Endothelial cell of umbilical vein (primary cell): ENCODE measurements at regions not wholly inside any gene's neighbourhood (a gene's known extent, or its start where the extent isn't known, plus 50 kb on each side); places are given as distances from the start of the nearest gene placed in this dataset.

ENCODE experiments used
- BruUV-seq: library from RNA; stranded (reverse); fragments of 400-500 nt; replicated peaks from 2 replicates; lab custom pipeline; 2021; lab: Mats Ljungman, UMichigan
- CTCF ChIA-PET: fragments of 300-600, 350-600 bp; sonication (Branson Sonifier 250); formaldehyde crosslinking; loops from one replicate; lab custom pipeline; 2021; ENCODE audit warnings: antibody characterized with exemption, inconsistent platforms; lab: Charles Lee
- POLR2A ChIA-PET: fragments of 300-600, 350-600 bp; sonication (Branson Sonifier 250); formaldehyde crosslinking; loops from one replicate; lab custom pipeline; 2021; ENCODE audit warnings: antibody characterized with exemption, inconsistent platforms; lab: Charles Lee
- DNase-seq: peaks from one replicate; pipeline ENCODE4 v3.0.0-alpha.2; 2011; ENCODE audit warnings: low read depth, low spot score
- FAIRE-seq: peaks from 2 replicates; lab custom pipeline; 2011; peaks lifted over from hg19 to GRCh38; lab: Jason Lieb, UNC
- H2AFZ ChIP-seq: 2 replicates; pipeline ENCODE4 v1.6.0; 2012; ENCODE audit warnings: low read depth, low read length, control low read depth, inconsistent platforms
- H3K27ac ChIP-seq: 2 replicates; pipeline ENCODE4 v1.5.1; 2011; ENCODE audit warnings: low read depth, mild to moderate bottlenecking, control low read depth, low read length, moderate library complexity; ENCODE audit not compliant: insufficient read depth
- H3K27me3 ChIP-seq, 2 experiments: 2 replicates each; pipeline versions ENCODE4 v1.6.0 to v1.6.1; 2011; ENCODE audit warnings: low read length in 2 of 2, mixed read lengths in 1 of 2; ENCODE audit not compliant: control insufficient read depth in 2 of 2, insufficient read depth in 2 of 2
- H3K36me3 ChIP-seq, 2 experiments: 2 replicates in 1 of 2; 3 replicates in 1 of 2; pipeline ENCODE4 v1.5.1; 2011; ENCODE audit warnings: low read length in 2 of 2, mild to moderate bottlenecking in 1 of 2, moderate library complexity in 1 of 2; ENCODE audit not compliant: control insufficient read depth in 2 of 2, insufficient read depth in 2 of 2; ENCODE audit errors: extremely low read depth in 1 of 2
- H3K4me1 ChIP-seq: 3 replicates; pipeline ENCODE4 v1.5.1; 2011; ENCODE audit warnings: mild to moderate bottlenecking, low read length; ENCODE audit not compliant: control insufficient read depth, insufficient read depth; ENCODE audit errors: extremely low read depth
- H3K4me2 ChIP-seq: 2 replicates; pipeline ENCODE4 v1.6.1; 2011; ENCODE audit warnings: low read length, control low read depth, mixed read lengths; ENCODE audit not compliant: insufficient read depth
- H3K4me3 ChIP-seq, 3 experiments: fragments of 200-600 bp in 1 of 3; sonication (generic), shearing (Covaris generic) in 1 of 3; replicated peaks in 1 of 3; 2 replicates each; pipeline ENCODE4 v1.5.1; 2011 to 2016; ENCODE audit warnings: control low read depth in 3 of 3, low read length in 3 of 3, mild to moderate bottlenecking in 2 of 3, inconsistent platforms in 1 of 3, low read depth in 1 of 3, moderate library complexity in 1 of 3; ENCODE audit not compliant: insufficient read depth in 1 of 3
- H3K79me2 ChIP-seq: 2 replicates; pipeline ENCODE4 v1.6.0; 2012; ENCODE audit warnings: low read length, inconsistent platforms; ENCODE audit not compliant: control insufficient read depth, insufficient read depth
- H3K9ac ChIP-seq: replicated peaks from 2 replicates; pipeline ENCODE3; 2011; ENCODE audit warnings: low read length, control low read depth; ENCODE audit not compliant: insufficient read depth; ENCODE audit errors: extremely low read depth
- H3K9me1 ChIP-seq: replicated peaks from 3 replicates; pipeline ENCODE4 v1.6.0; 2011; ENCODE audit warnings: mild to moderate bottlenecking, low read length; ENCODE audit not compliant: control insufficient read depth, insufficient read depth; ENCODE audit errors: extremely low read depth
- H3K9me3 ChIP-seq: replicated peaks from 2 replicates; pipeline ENCODE4 v1.5.1; 2012; ENCODE audit warnings: low read length, inconsistent platforms; ENCODE audit not compliant: control insufficient read depth, insufficient read depth
- H4K20me1 ChIP-seq: replicated peaks from 2 replicates; pipeline ENCODE3; 2011; ENCODE audit warnings: mild to moderate bottlenecking, low read length; ENCODE audit not compliant: control insufficient read depth, insufficient read depth; ENCODE audit errors: extremely low read depth
- CTCF ChIP-seq, 2 donors: IDR thresholded peaks; 1 replicate in 1 of 2; 2 replicates in 1 of 2; pipeline ENCODE4 v1.5.1; 2011; ENCODE audit warnings: low read length in 2 of 2, mild to moderate bottlenecking in 2 of 2, moderate library complexity in 2 of 2, control low read depth in 1 of 2, inconsistent platforms in 1 of 2, low read depth in 1 of 2; ENCODE audit not compliant: insufficient read depth in 1 of 2; ENCODE audit errors: extremely low read depth in 1 of 2
- EZH2 ChIP-seq: IDR thresholded peaks from 2 replicates; pipeline ENCODE4 v1.6.1; 2012; ENCODE audit warnings: borderline replicate concordance, low read depth, mild to moderate bottlenecking, moderate library complexity, low read length, inconsistent platforms; ENCODE audit not compliant: severe bottlenecking
- FOS ChIP-seq: IDR thresholded peaks from 2 replicates; pipeline ENCODE4 v1.6.1; 2011; ENCODE audit warnings: mild to moderate bottlenecking, low read length, moderate library complexity, borderline replicate concordance; ENCODE audit not compliant: insufficient read depth
- GATA2 ChIP-seq: IDR thresholded peaks from 2 replicates; pipeline ENCODE4 v1.7.0; 2011; ENCODE audit warnings: low read depth, mild to moderate bottlenecking, moderate library complexity, mixed read lengths, low read length; ENCODE audit not compliant: insufficient read length, insufficient read depth
- JUN ChIP-seq: IDR thresholded peaks from 2 replicates; pipeline ENCODE4 v1.6.1; 2011; ENCODE audit warnings: borderline replicate concordance, low read depth; ENCODE audit not compliant: insufficient read length, insufficient read depth
- MAX ChIP-seq: IDR thresholded peaks from 2 replicates; pipeline ENCODE4 v1.6.1; 2011; ENCODE audit not compliant: insufficient read depth, insufficient read length
- MYC ChIP-seq: IDR thresholded peaks from one replicate; pipeline ENCODE4 v1.6.1; 2011; ENCODE audit warnings: mild to moderate bottlenecking, low read depth, low read length
- POLR2A ChIP-seq: IDR thresholded peaks from 2 replicates; pipeline ENCODE4 v1.6.1; 2012; ENCODE audit warnings: low read depth, mild to moderate bottlenecking, control low read depth, low read length
- POLR2AphosphoS5 ChIP-seq: IDR thresholded peaks from 2 replicates; pipeline ENCODE4 v1.6.1; 2012; ENCODE audit warnings: low read depth, mild to moderate bottlenecking, control low read depth, low read length, moderate library complexity; ENCODE audit not compliant: insufficient read depth
- dilution Hi-C: fragments of 300-500 bp; cut with MboI; formaldehyde crosslinking; loops from one replicate; pipeline ENCODE4 v1.15.0; 2019; ENCODE audit warnings: low sequenced_read_pairs; ENCODE audit not compliant: extremely low pct_ligation_motif_present
- intact Hi-C: fragments of 100-400 bp; cut with micrococcal nuclease; formaldehyde crosslinking; loops from one replicate; pipeline ENCODE4 v1.10.0; 2022

GRCh38 chr2:51293566-51294200 lies 261.8 kb upstream of the NRXN1 start:
- POLR2A ChIA-PET: no interaction called here

More at GRCh38 chr2:51293566-51294200, 261.8 kb upstream of the NRXN1 start:
- BruUV-seq: no TSS peak
- no peak overlapping the region for H3K27ac ChIP-seq
- peaks cover 8% of the 10 kb centered on the region for H3K4me1 ChIP-seq
- no peaks in the 10 kb centered on the region for H3K79me2 ChIP-seq
- H3K9me3 ChIP-seq: no peaks in the 10 kb centered on the region
- no peak overlapping the region for H3K4me3 ChIP-seq
- dilution Hi-C loops (no loop called here), intact Hi-C loops (no loop called here)
- H4K20me1 ChIP-seq: no peaks in the 10 kb centered on the region
- TF ChIP-seq EZH2: no peak
- TF ChIP-seq MYC: no peak
- TF ChIP-seq CTCF (IDR thresholded peaks at IDR 0.05; ENCODE audit: extremely low read depth in 1 of 2, insufficient read depth in 1 of 2, low read depth in 1 of 2, low read length in 2 of 2): no peak
- no peak for TF ChIP-seq GATA2
- no peak for TF ChIP-seq JUN
- TF ChIP-seq FOS: no peak
- TF ChIP-seq POLR2A: no peak
- TF ChIP-seq POLR2AphosphoS5: no peak
- no peak for TF ChIP-seq MAX
- H3K9ac ChIP-seq: no peak overlapping the region
- no peak for FAIRE-seq
- H3K36me3 ChIP-seq: no peaks in the 10 kb centered on the region
- H3K27me3 ChIP-seq: no peaks in the 10 kb centered on the region
- CTCF ChIA-PET: no interaction called here
- H3K4me2 ChIP-seq: no peak overlapping the region
- no peaks in the 10 kb centered on the region for H3K9me1 ChIP-seq
- no peak overlapping the region for H2AFZ ChIP-seq
- DNase-seq: no peak
